OCI-LY3 (cell line): ENCODE measurements at regions not wholly inside any gene's neighbourhood (a gene's known extent, or its start where the extent isn't known, plus 50 kb on each side); places are given as distances from the start of the nearest gene placed in this dataset.

Source experiments
- H2AFZ ChIP-seq: fragments of 200-600, 300-600 bp; shearing (Covaris generic); 2 replicates; pipeline ENCODE4 v1.6.0; 2014; ENCODE audit warnings: antibody characterized with exemption, low read depth, low read length
- H3K27ac ChIP-seq: fragments of 200-600, 300-600 bp; sonication (generic); 2 replicates; pipeline ENCODE4 v1.5.1; 2014; ENCODE audit warnings: mild to moderate bottlenecking, low read length, moderate library complexity, mixed read lengths
- H3K27me3 ChIP-seq: fragments of 200-600, 300-600 bp; sonication (generic); 2 replicates; pipeline ENCODE4 v1.6.1; 2014; ENCODE audit warnings: low read depth, low read length, mixed read lengths
- H3K36me3 ChIP-seq: fragments of 200-600, 300-600 bp; sonication (generic); replicated peaks from 2 replicates; pipeline ENCODE3; 2014; ENCODE audit warnings: low read depth, low read length, mixed read lengths
- H3K4me1 ChIP-seq: fragments of 300-600, 200-600 bp; sonication (generic); 2 replicates; pipeline ENCODE4 v1.6.1; 2014; ENCODE audit warnings: low read length, mixed read lengths
- H3K4me2 ChIP-seq: fragments of 200-600, 300-600 bp; sonication (generic); 2 replicates; pipeline ENCODE4 v1.6.1; 2014; ENCODE audit warnings: low read length, mixed read lengths
- H3K4me3 ChIP-seq: fragments of 300-600, 200-600 bp; sonication (generic); 2 replicates; pipeline ENCODE4 v1.5.1; 2014; ENCODE audit warnings: antibody characterized with exemption, mild to moderate bottlenecking, low read length, moderate library complexity
- H3K79me2 ChIP-seq: fragments of 300-600, 200-600 bp; shearing (Covaris generic); 2 replicates; pipeline ENCODE4 v1.6.1; 2014; ENCODE audit warnings: mild to moderate bottlenecking, low read length, mixed read lengths
- H3K9ac ChIP-seq: fragments of 300-600, 200-600 bp; shearing (Covaris generic); 2 replicates; pipeline ENCODE4 v1.6.0; 2014; ENCODE audit warnings: mild to moderate bottlenecking, low read length, moderate library complexity
- H3K9me3 ChIP-seq: fragments of 200-600, 300-600 bp; shearing (Covaris generic); 2 replicates; pipeline ENCODE4 v1.6.1; 2014; ENCODE audit warnings: low read length, mixed read lengths; ENCODE audit not compliant: insufficient read depth
- H4K20me1 ChIP-seq: fragments of 200-600, 300-600 bp; sonication (generic); 2 replicates; pipeline ENCODE4 v1.6.1; 2016; ENCODE audit warnings: low read length, mixed read lengths; ENCODE audit not compliant: insufficient read depth
- CTCF ChIP-seq: fragments of 200-600, 300-600 bp; sonication (generic); IDR thresholded peaks from 2 replicates; pipeline ENCODE4 v1.5.1; 2014; ENCODE audit warnings: antibody characterized with exemption, low read length, low read depth
- EZH2phosphoT487 ChIP-seq: fragments of 200-600 bp; shearing (Covaris generic); IDR thresholded peaks from 2 replicates; pipeline ENCODE4 v1.6.1; 2018; ENCODE audit warnings: antibody characterized with exemption, mixed run types, low read depth

GRCh38 chr3:40961104-40961857 is 238.0 kb upstream of the CTNNB1 start:
- no peak overlapping the region for H3K9ac ChIP-seq
- H3K9me3 ChIP-seq, result no peaks in the 10 kb centered on the region
- H3K79me2 ChIP-seq, result no peaks in the 10 kb centered on the region
- peak overlapping the region; percentile 26 for H3K4me2 ChIP-seq
- H3K27ac ChIP-seq, result no peak overlapping the region
- no peak for TF ChIP-seq EZH2phosphoT487
- no peak for TF ChIP-seq CTCF
- H3K27me3 ChIP-seq, result no peaks in the 10 kb centered on the region
- H4K20me1 ChIP-seq, result no peaks in the 10 kb centered on the region
- H3K4me1 ChIP-seq, result peaks cover 12% of the 10 kb centered on the region
- H2AFZ ChIP-seq, result no peak overlapping the region
- H3K36me3 ChIP-seq, result no peaks in the 10 kb centered on the region
- no peak overlapping the region for H3K4me3 ChIP-seq

GRCh38 chr3:40962721-40963120 is 236.6 kb upstream of the CTNNB1 start:
- Histone ChIP-seq H3K4me1 (peaks cover 12% of the 10 kb centered on the region), H3K4me2 (no peak overlapping the region), H3K36me3 (no peaks in the 10 kb centered on the region), H3K79me2 (no peaks in the 10 kb centered on the region), H3K9me3 (no peaks in the 10 kb centered on the region), H3K27ac (no peak overlapping the region), H4K20me1 (no peaks in the 10 kb centered on the region), H2AFZ (no peak overlapping the region), H3K27me3 (no peaks in the 10 kb centered on the region), H3K9ac (no peak overlapping the region), H3K4me3 (no peak overlapping the region)
- TF ChIP-seq CTCF, result no peak
- TF ChIP-seq EZH2phosphoT487, result no peak

GRCh38 chr3:40968666-40969065 is 230.6 kb upstream of the CTNNB1 start:
- Histone ChIP-seq H3K27ac (no peak overlapping the region), H3K9ac (no peak overlapping the region), H3K4me1 (peaks cover 29% of the 10 kb centered on the region), H3K27me3 (no peaks in the 10 kb centered on the region), H3K4me2 (no peak overlapping the region), H3K36me3 (no peaks in the 10 kb centered on the region), H3K79me2 (no peaks in the 10 kb centered on the region), H4K20me1 (no peaks in the 10 kb centered on the region), H3K9me3 (no peaks in the 10 kb centered on the region), H2AFZ (no peak overlapping the region), H3K4me3 (no peak overlapping the region)
- TF ChIP-seq EZH2phosphoT487, result no peak
- TF ChIP-seq CTCF, result no peak

GRCh38 chr3:40969341-40969740 is 230.0 kb upstream of the CTNNB1 start:
- Histone ChIP-seq H3K4me1 (peaks cover 29% of the 10 kb centered on the region), H3K4me3 (no peak overlapping the region), H3K27me3 (no peaks in the 10 kb centered on the region), H3K9ac (no peak overlapping the region), H3K4me2 (no peak overlapping the region), H4K20me1 (no peaks in the 10 kb centered on the region), H3K27ac (no peak overlapping the region), H3K9me3 (no peaks in the 10 kb centered on the region), H3K79me2 (no peaks in the 10 kb centered on the region), H2AFZ (no peak overlapping the region), H3K36me3 (no peaks in the 10 kb centered on the region)
- no peak for TF ChIP-seq EZH2phosphoT487
- TF ChIP-seq CTCF, result no peak
